ENCODE measurements at regions not wholly inside any gene's neighbourhood (a gene's known extent, or its start where the extent isn't known, plus 50 kb on each side); places are given as distances from the start of the nearest gene placed in this dataset.

- intact Hi-C loops (cut with DNase I; ENCODE audit: low total_unique reads): no loop called here
- Histone ChIP-seq H3K4me1 (no peaks in the 10 kb centered on the region), H3K36me3 (no peaks in the 10 kb centered on the region), H3K27me3 (no peaks in the 10 kb centered on the region), H3K9me3 (peaks cover 0 to 6% (median under 1%) of the 10 kb centered on the region in 4 donors), H3K4me3 (no peak overlapping the region), H3K27ac (no peak overlapping the region)
- WGBS, 5 donors: 81 to 93% (median 85%) methylated on average over 4 of the region's 4 CpGs
- TF ChIP-seq CTCF (IDR thresholded peaks at IDR 0.05) (no peak), POLR2A (IDR thresholded peaks at IDR 0.05) (no peak), EP300 (IDR thresholded peaks at IDR 0.05) (no peak), POLR2AphosphoS5 (IDR thresholded peaks at IDR 0.05) (no peak)
- no peak for DNase-seq
Observed at GRCh38 chr21:38181096-38181495, 75.7 kb upstream of the KCNJ15 start.

GRCh38 chr21:38182370-38182985, 74.3 kb upstream of the KCNJ15 start:
- Histone ChIP-seq H3K27me3 (no peaks in the 10 kb centered on the region), H3K4me1 (no peaks in the 10 kb centered on the region), H3K4me3 (no peak overlapping the region), H3K27ac (no peak overlapping the region), H3K9me3 (peaks cover 0 to 10% (median 2%) of the 10 kb centered on the region in 4 donors), H3K36me3 (no peaks in the 10 kb centered on the region)
- 55 to 73% (median 67%) methylated on average over 2 of the region's 2 CpGs for WGBS, 5 donors
- intact Hi-C loops (cut with DNase I; ENCODE audit: low total_unique reads): no loop called here
- no peak for DNase-seq
- TF ChIP-seq CTCF (IDR thresholded peaks at IDR 0.05): no peak
- no peak for TF ChIP-seq EP300 (IDR thresholded peaks at IDR 0.05)

GRCh38 chr21:38183961-38184360, 72.8 kb upstream of the KCNJ15 start:
- Histone ChIP-seq H3K9me3 (peaks cover 0 to 10% (median 2%) of the 10 kb centered on the region in 4 donors), H3K27me3 (no peaks in the 10 kb centered on the region), H3K27ac (no peak overlapping the region), H3K36me3 (no peaks in the 10 kb centered on the region), H3K4me3 (no peak overlapping the region), H3K4me1 (no peaks in the 10 kb centered on the region)
- intact Hi-C loops (cut with DNase I; ENCODE audit: low total_unique reads): no loop called here
- 69 to 96% (median 79%) methylated on average over 1 of the region's 1 CpG for WGBS, 5 donors
- TF ChIP-seq POLR2A (IDR thresholded peaks at IDR 0.05) (no peak), EP300 (IDR thresholded peaks at IDR 0.05) (no peak), POLR2AphosphoS5 (IDR thresholded peaks at IDR 0.05) (no peak), CTCF (IDR thresholded peaks at IDR 0.05) (no peak)
- DNase-seq: no peak

GRCh38 chr21:38186661-38187270, 70.0 kb upstream of the KCNJ15 start:
- no peak overlapping the region for H3K27ac ChIP-seq
- DNase-seq: no peak
- H3K36me3 ChIP-seq: no peaks in the 10 kb centered on the region
- 89 to 96% (median 93%) methylated on average over 1 of the region's 1 CpG for WGBS, 5 donors
- intact Hi-C loops (cut with DNase I; ENCODE audit: low total_unique reads): no loop called here
- no peaks in the 10 kb centered on the region for H3K4me1 ChIP-seq
- no peak overlapping the region for H3K4me3 ChIP-seq
- TF ChIP-seq CTCF (IDR thresholded peaks at IDR 0.05) (no peak), POLR2AphosphoS5 (IDR thresholded peaks at IDR 0.05) (no peak), EP300 (IDR thresholded peaks at IDR 0.05) (no peak), POLR2A (IDR thresholded peaks at IDR 0.05) (no peak)
- H3K27me3 ChIP-seq: no peaks in the 10 kb centered on the region
- peaks cover 0 to 10% (median 2%) of the 10 kb centered on the region in 4 donors for H3K9me3 ChIP-seq

Measured in stomach (tissue), 8 donors.